ENCODE measurements at regions not wholly inside any gene's neighbourhood (a gene's known extent, or its start where the extent isn't known, plus 50 kb on each side); places are given as distances from the start of the nearest gene placed in this dataset.

GRCh38 chr22:47335460-47335859, 573.0 kb downstream of the TBC1D22A start:
- no peak overlapping the region for H3K27ac ChIP-seq (ENCODE audit: insufficient read depth, low read length, poor library complexity, severe bottlenecking)
- no peaks in the 10 kb centered on the region for H3K9me3 ChIP-seq (ENCODE audit: control insufficient read depth, low read length)
- H3K4me1 ChIP-seq (ENCODE audit: control insufficient read depth, insufficient read depth, low read length, poor library complexity, severe bottlenecking): no peaks in the 10 kb centered on the region
- H3K27me3 ChIP-seq (replicated peaks; ENCODE audit: control insufficient read depth, insufficient read depth, low read length, poor library complexity, severe bottlenecking): no peaks in the 10 kb centered on the region
- no peak overlapping the region for H3K4me3 ChIP-seq (ENCODE audit: insufficient read depth, low read depth, low read length, poor library complexity, severe bottlenecking)
- no peak for DNase-seq
- no peaks in the 10 kb centered on the region for H3K36me3 ChIP-seq (ENCODE audit: control insufficient read depth, insufficient read depth, low read length)

GRCh38 chr22:47334601-47335000, 572.2 kb downstream of the TBC1D22A start:
- Histone ChIP-seq H3K9me3 (ENCODE audit: control insufficient read depth, low read length) (no peaks in the 10 kb centered on the region), H3K27ac (ENCODE audit: insufficient read depth, low read length, poor library complexity, severe bottlenecking) (no peak overlapping the region), H3K4me3 (ENCODE audit: insufficient read depth, low read depth, low read length, poor library complexity, severe bottlenecking) (no peak overlapping the region), H3K36me3 (ENCODE audit: control insufficient read depth, insufficient read depth, low read length) (no peaks in the 10 kb centered on the region), H3K4me1 (ENCODE audit: control insufficient read depth, insufficient read depth, low read length, poor library complexity, severe bottlenecking) (no peaks in the 10 kb centered on the region), H3K27me3 (replicated peaks; ENCODE audit: control insufficient read depth, insufficient read depth, low read length, poor library complexity, severe bottlenecking) (no peaks in the 10 kb centered on the region)
- DNase-seq: no peak

DNA sequence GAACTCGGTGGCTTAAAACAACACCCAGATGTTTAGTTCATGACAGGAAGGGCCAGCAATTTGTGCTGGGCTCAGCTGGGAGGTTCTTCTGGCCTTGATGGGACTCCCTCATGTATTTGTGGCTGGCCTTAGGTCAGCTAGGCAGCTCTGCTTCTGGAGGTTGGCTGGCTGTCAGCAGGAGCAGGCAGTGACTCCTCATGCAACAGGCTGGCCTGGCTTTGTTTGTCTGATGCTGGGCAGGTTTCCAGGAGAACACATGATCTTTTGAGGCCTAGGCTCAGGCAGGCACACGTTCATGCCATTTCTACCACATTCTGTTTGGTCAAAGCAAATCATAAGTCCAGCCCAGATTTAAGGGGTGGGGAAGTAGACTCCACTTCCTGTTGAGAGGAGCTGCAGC, 571.2 kb downstream of the TBC1D22A start:
- Histone ChIP-seq H3K27me3 (replicated peaks; ENCODE audit: control insufficient read depth, insufficient read depth, low read length, poor library complexity, severe bottlenecking) (no peaks in the 10 kb centered on the region), H3K27ac (ENCODE audit: insufficient read depth, low read length, poor library complexity, severe bottlenecking) (no peak overlapping the region), H3K36me3 (ENCODE audit: control insufficient read depth, insufficient read depth, low read length) (no peaks in the 10 kb centered on the region), H3K4me1 (ENCODE audit: control insufficient read depth, insufficient read depth, low read length, poor library complexity, severe bottlenecking) (no peaks in the 10 kb centered on the region), H3K9me3 (ENCODE audit: control insufficient read depth, low read length) (no peaks in the 10 kb centered on the region), H3K4me3 (ENCODE audit: insufficient read depth, low read depth, low read length, poor library complexity, severe bottlenecking) (no peak overlapping the region)
- DNase-seq: no peak

- Histone ChIP-seq H3K27me3 (replicated peaks; ENCODE audit: control insufficient read depth, insufficient read depth, low read length, poor library complexity, severe bottlenecking) (no peaks in the 10 kb centered on the region), H3K36me3 (ENCODE audit: control insufficient read depth, insufficient read depth, low read length) (no peaks in the 10 kb centered on the region), H3K9me3 (ENCODE audit: control insufficient read depth, low read length) (no peaks in the 10 kb centered on the region), H3K27ac (ENCODE audit: insufficient read depth, low read length, poor library complexity, severe bottlenecking) (no peak overlapping the region), H3K4me3 (ENCODE audit: insufficient read depth, low read depth, low read length, poor library complexity, severe bottlenecking) (no peak overlapping the region), H3K4me1 (ENCODE audit: control insufficient read depth, insufficient read depth, low read length, poor library complexity, severe bottlenecking) (no peaks in the 10 kb centered on the region)
- DNase-seq: no peak
These were observed 570.0 kb downstream of the TBC1D22A start for GRCh38 chr22:47332246-47332980.

DNA sequence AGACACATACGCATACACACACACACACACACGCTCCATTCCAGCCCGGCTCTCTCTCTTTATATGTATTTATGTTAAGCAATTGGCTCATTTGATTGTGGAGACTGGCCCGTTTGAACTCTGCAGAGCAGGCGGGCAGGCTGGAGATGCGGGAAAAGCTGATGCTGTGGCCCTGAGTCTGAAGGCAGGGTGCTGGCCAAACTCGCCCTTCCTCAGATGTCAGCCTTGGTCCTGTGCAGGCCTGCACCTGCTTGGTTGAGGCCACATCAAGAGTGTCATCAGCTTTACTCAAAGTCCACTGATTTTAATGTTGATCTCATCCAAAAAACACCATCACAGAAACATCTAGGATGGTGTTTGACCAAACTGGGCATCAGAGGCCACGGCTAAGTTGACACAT, 569.3 kb downstream of the TBC1D22A start:
- H3K27me3 ChIP-seq (replicated peaks; ENCODE audit: control insufficient read depth, insufficient read depth, low read length, poor library complexity, severe bottlenecking): no peaks in the 10 kb centered on the region
- H3K4me3 ChIP-seq (ENCODE audit: insufficient read depth, low read depth, low read length, poor library complexity, severe bottlenecking): no peak overlapping the region
- no peak for DNase-seq
- H3K27ac ChIP-seq (ENCODE audit: insufficient read depth, low read length, poor library complexity, severe bottlenecking): no peak overlapping the region
- H3K4me1 ChIP-seq (ENCODE audit: control insufficient read depth, insufficient read depth, low read length, poor library complexity, severe bottlenecking): no peaks in the 10 kb centered on the region
- H3K9me3 ChIP-seq (ENCODE audit: control insufficient read depth, low read length): no peaks in the 10 kb centered on the region
- no peaks in the 10 kb centered on the region for H3K36me3 ChIP-seq (ENCODE audit: control insufficient read depth, insufficient read depth, low read length)

- H3K27me3 ChIP-seq (replicated peaks; ENCODE audit: control insufficient read depth, insufficient read depth, low read length, poor library complexity, severe bottlenecking): no peaks in the 10 kb centered on the region
- no peaks in the 10 kb centered on the region for H3K4me1 ChIP-seq (ENCODE audit: control insufficient read depth, insufficient read depth, low read length, poor library complexity, severe bottlenecking)
- no peaks in the 10 kb centered on the region for H3K36me3 ChIP-seq (ENCODE audit: control insufficient read depth, insufficient read depth, low read length)
- H3K9me3 ChIP-seq (ENCODE audit: control insufficient read depth, low read length): no peaks in the 10 kb centered on the region
- no peak overlapping the region for H3K4me3 ChIP-seq (ENCODE audit: insufficient read depth, low read depth, low read length, poor library complexity, severe bottlenecking)
- no peak overlapping the region for H3K27ac ChIP-seq (ENCODE audit: insufficient read depth, low read length, poor library complexity, severe bottlenecking)
- DNase-seq: no peak
These were observed 567.5 kb downstream of the TBC1D22A start for GRCh38 chr22:47329727-47330650.

GRCh38 chr22:47328550-47329243, 566.2 kb downstream of the TBC1D22A start:
- no peak overlapping the region for H3K27ac ChIP-seq (ENCODE audit: insufficient read depth, low read length, poor library complexity, severe bottlenecking)
- no peak for DNase-seq

DNA sequence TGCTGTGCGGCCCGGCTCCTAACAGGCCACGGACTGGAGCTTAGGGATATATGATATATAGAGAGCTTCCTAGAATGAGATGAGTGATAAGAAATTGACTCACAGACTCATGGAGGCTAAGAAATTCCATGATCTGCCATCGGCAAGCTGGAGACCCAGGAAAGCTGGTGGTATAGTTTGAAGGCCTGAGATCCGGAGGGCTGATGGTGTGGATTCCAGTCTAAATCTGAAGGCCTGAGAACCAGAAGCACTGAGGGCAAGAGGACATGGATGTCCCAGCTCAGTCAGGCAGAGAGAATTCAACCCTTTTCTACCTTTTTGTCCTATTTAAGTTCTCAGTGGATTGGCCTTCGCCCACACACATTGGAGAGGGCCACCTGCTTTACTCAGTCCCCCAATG, 564.8 kb downstream of the TBC1D22A start:
- no peaks in the 10 kb centered on the region for H3K4me1 ChIP-seq (ENCODE audit: control insufficient read depth, insufficient read depth, low read length, poor library complexity, severe bottlenecking)
- H3K27me3 ChIP-seq (replicated peaks; ENCODE audit: control insufficient read depth, insufficient read depth, low read length, poor library complexity, severe bottlenecking): no peaks in the 10 kb centered on the region

More at GRCh38 chr22:47328550-47329243, 566.2 kb downstream of the TBC1D22A start:
- no peaks in the 10 kb centered on the region for H3K36me3 ChIP-seq (ENCODE audit: control insufficient read depth, insufficient read depth, low read length)
- H3K27me3 ChIP-seq (replicated peaks; ENCODE audit: control insufficient read depth, insufficient read depth, low read length, poor library complexity, severe bottlenecking): no peaks in the 10 kb centered on the region
- H3K4me3 ChIP-seq (ENCODE audit: insufficient read depth, low read depth, low read length, poor library complexity, severe bottlenecking): no peak overlapping the region
- H3K9me3 ChIP-seq (ENCODE audit: control insufficient read depth, low read length): no peaks in the 10 kb centered on the region
- H3K4me1 ChIP-seq (ENCODE audit: control insufficient read depth, insufficient read depth, low read length, poor library complexity, severe bottlenecking): no peaks in the 10 kb centered on the region

DNA sequence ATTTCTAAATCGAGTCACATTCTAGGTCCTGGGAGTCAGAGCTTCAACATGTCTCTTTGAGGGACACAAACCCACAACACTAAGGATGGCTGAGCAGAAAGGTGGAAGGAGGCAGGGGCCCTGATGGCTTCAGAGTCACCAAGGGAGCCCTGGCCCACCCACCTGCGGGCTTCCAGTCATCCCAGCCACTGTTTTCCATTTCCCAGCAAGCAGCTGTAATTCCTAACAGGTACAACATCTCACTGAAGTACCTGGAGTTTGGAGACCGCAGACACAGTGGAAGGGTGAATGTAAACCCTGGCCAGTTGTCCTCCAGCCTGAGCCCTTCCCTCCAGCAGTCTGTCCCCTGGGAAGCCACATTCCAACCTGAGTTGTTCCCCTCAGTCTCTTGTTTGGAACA, 562.8 kb downstream of the TBC1D22A start:
- H3K9me3 ChIP-seq (ENCODE audit: control insufficient read depth, low read length): no peaks in the 10 kb centered on the region
- no peak overlapping the region for H3K27ac ChIP-seq (ENCODE audit: insufficient read depth, low read length, poor library complexity, severe bottlenecking)
- no peak for DNase-seq

More for the DNA sequence above, 564.8 kb downstream of the TBC1D22A start:
- H3K9me3 ChIP-seq (ENCODE audit: control insufficient read depth, low read length): no peaks in the 10 kb centered on the region
- no peaks in the 10 kb centered on the region for H3K36me3 ChIP-seq (ENCODE audit: control insufficient read depth, insufficient read depth, low read length)
- no peak overlapping the region for H3K4me3 ChIP-seq (ENCODE audit: insufficient read depth, low read depth, low read length, poor library complexity, severe bottlenecking)
- no peak overlapping the region for H3K27ac ChIP-seq (ENCODE audit: insufficient read depth, low read length, poor library complexity, severe bottlenecking)
- DNase-seq: no peak

More for the DNA sequence above, 562.8 kb downstream of the TBC1D22A start:
- H3K27me3 ChIP-seq (replicated peaks; ENCODE audit: control insufficient read depth, insufficient read depth, low read length, poor library complexity, severe bottlenecking): no peaks in the 10 kb centered on the region
- H3K4me3 ChIP-seq (ENCODE audit: insufficient read depth, low read depth, low read length, poor library complexity, severe bottlenecking): no peak overlapping the region
- H3K4me1 ChIP-seq (ENCODE audit: control insufficient read depth, insufficient read depth, low read length, poor library complexity, severe bottlenecking): no peaks in the 10 kb centered on the region
- H3K36me3 ChIP-seq (ENCODE audit: control insufficient read depth, insufficient read depth, low read length): no peaks in the 10 kb centered on the region
